Uterus (tissue), 3 donors: ENCODE measurements at regions not wholly inside any gene's neighbourhood (a gene's known extent, or its start where the extent isn't known, plus 50 kb on each side); places are given as distances from the start of the nearest gene placed in this dataset.

ENCODE experiments used
- DNase-seq, 2 donors: peaks; one replicate each; pipeline ENCODE4 v3.0.0-alpha.2; 2019 to 2020
- H3K27ac ChIP-seq, 2 donors: fragments of 200-600 bp; sonication (generic); 1 replicate in 1 of 2; 2 replicates in 1 of 2; pipeline ENCODE4 v1.5.1; 2016 to 2018
- H3K27me3 ChIP-seq, 2 donors: fragments of 200-600 bp; sonication (generic); one replicate each; pipeline ENCODE4 v1.5.1; 2018 to 2019; ENCODE audit warnings: control low read depth in 1 of 2
- H3K36me3 ChIP-seq, 2 donors: fragments of 200-600 bp; sonication (generic); one replicate each; pipeline ENCODE4 v1.5.1; 2019; ENCODE audit warnings: control low read depth in 1 of 2
- H3K4me1 ChIP-seq, 2 donors: fragments of 200-600 bp; sonication (generic); one replicate each; pipeline ENCODE4 v1.5.1; 2018 to 2019; ENCODE audit warnings: control low read depth in 1 of 2
- H3K4me3 ChIP-seq, 2 donors: fragments of 200-600 bp; sonication (generic); 1 replicate in 1 of 2; 2 replicates in 1 of 2; pipeline ENCODE4 v1.5.1; 2018 to 2019; ENCODE audit warnings: mild to moderate bottlenecking in 1 of 2
- H3K9me3 ChIP-seq, 2 donors: fragments of 200-600 bp; sonication (generic); one replicate each; pipeline ENCODE4 v1.5.1; 2019; ENCODE audit warnings: control low read depth in 1 of 2
- CTCF ChIP-seq, 4 experiments: fragments of 200-600 bp in 2 of 4; fragments of 450-650 bp in 2 of 4; sonication (generic) in 2 of 4; IDR thresholded peaks; one replicate each; pipeline ENCODE4 v1.5.1; 2016 to 2019; ENCODE audit warnings: antibody characterized with exemption in 4 of 4, mild to moderate bottlenecking in 2 of 4, moderate library complexity in 1 of 4
- POLR2A ChIP-seq, 2 donors: fragments of 450-650 bp; IDR thresholded peaks; one replicate each; pipeline ENCODE4 v1.6.1; 2016; ENCODE audit warnings: antibody characterized with exemption in 2 of 2, mild to moderate bottlenecking in 1 of 2, moderate library complexity in 1 of 2
- intact Hi-C: fragments of 100-400 bp; cut with DNase I; formaldehyde crosslinking; loops from one replicate; pipeline ENCODE4 v1.15.1; 2023; ENCODE audit warnings: low total_unique reads
- donor health status: DM: yes; HTN: yes; CAD: no.

- H3K9me3 ChIP-seq = no peaks in the 10 kb centered on the region
- TF ChIP-seq POLR2A (IDR thresholded peaks at IDR 0.05) (no peak), CTCF (IDR thresholded peaks at IDR 0.05) (no peak)
- intact Hi-C loops = no loop called here
- no peak overlapping the region for H3K27ac ChIP-seq
- no peaks in the 10 kb centered on the region for H3K27me3 ChIP-seq
- no peak overlapping the region for H3K4me3 ChIP-seq
- H3K36me3 ChIP-seq = no peaks in the 10 kb centered on the region
- H3K4me1 ChIP-seq = no peaks in the 10 kb centered on the region
- DNase-seq = no peak
Measured at GRCh38 chr5:166651234-166651633, 1640.2 kb upstream of the WWC1 start.

GRCh38 chr5:166671811-166672210 lies 1619.6 kb upstream of the WWC1 start:
- H3K4me3 ChIP-seq = no peak overlapping the region
- no peaks in the 10 kb centered on the region for H3K27me3 ChIP-seq
- no peaks in the 10 kb centered on the region for H3K4me1 ChIP-seq
- no peaks in the 10 kb centered on the region for H3K9me3 ChIP-seq
- intact Hi-C loops = no loop called here
- TF ChIP-seq POLR2A (IDR thresholded peaks at IDR 0.05) = no peak
- TF ChIP-seq CTCF (IDR thresholded peaks at IDR 0.05) = no peak
- no peak for DNase-seq
- no peak overlapping the region for H3K27ac ChIP-seq
- H3K36me3 ChIP-seq = no peaks in the 10 kb centered on the region

- H3K9me3 ChIP-seq = no peaks in the 10 kb centered on the region
- DNase-seq = no peak
- H3K27ac ChIP-seq = no peak overlapping the region
- no peak overlapping the region for H3K4me3 ChIP-seq
- H3K4me1 ChIP-seq = no peaks in the 10 kb centered on the region
- TF ChIP-seq POLR2A (IDR thresholded peaks at IDR 0.05) (no peak), CTCF (IDR thresholded peaks at IDR 0.05) (no peak)
- no peaks in the 10 kb centered on the region for H3K36me3 ChIP-seq
- H3K27me3 ChIP-seq = no peaks in the 10 kb centered on the region
- intact Hi-C loops = no loop called here
Measured at GRCh38 chr5:166672431-166672830, 1619.0 kb upstream of the WWC1 start.

- no peak for TF ChIP-seq CTCF (IDR thresholded peaks at IDR 0.05)
- TF ChIP-seq POLR2A (IDR thresholded peaks at IDR 0.05) = no peak
- Histone ChIP-seq H3K9me3 (no peaks in the 10 kb centered on the region), H3K36me3 (no peaks in the 10 kb centered on the region), H3K27me3 (no peaks in the 10 kb centered on the region), H3K27ac (no peak overlapping the region), H3K4me1 (no peaks in the 10 kb centered on the region), H3K4me3 (no peak overlapping the region)
- intact Hi-C loops = no loop called here
- DNase-seq = no peak
Measured at GRCh38 chr5:166677891-166678290, 1613.6 kb upstream of the WWC1 start.

- Histone ChIP-seq H3K36me3 (no peaks in the 10 kb centered on the region), H3K9me3 (no peaks in the 10 kb centered on the region), H3K4me1 (no peaks in the 10 kb centered on the region), H3K27ac (no peak overlapping the region), H3K27me3 (no peaks in the 10 kb centered on the region), H3K4me3 (no peak overlapping the region)
- TF ChIP-seq CTCF (IDR thresholded peaks at IDR 0.05) = no peak
- TF ChIP-seq POLR2A (IDR thresholded peaks at IDR 0.05) = no peak
- DNase-seq = no peak
- intact Hi-C loops = no loop called here
Measured at GRCh38 chr5:166679331-166679730, 1612.1 kb upstream of the WWC1 start.
